ENCODE measurements at regions not wholly inside any gene's neighbourhood (a gene's known extent, or its start where the extent isn't known, plus 50 kb on each side); places are given as distances from the start of the nearest gene placed in this dataset.
A peak's percentile ranks its signal among the peaks of the same experiment; 100 is the strongest.
"Not testable (repeated sequence)": the region's sequence is repeated elsewhere in the genome, so short reads cannot be mapped to it uniquely, and the experiment has no call there.

GRCh38 chr3:194029846-194030245, 106.1 kb upstream of the HES1 start:
- no peaks in the 10 kb centered on the region for H3K36me3 ChIP-seq
- H3K4me1 ChIP-seq (replicated peaks): no peaks in the 10 kb centered on the region
- no peak overlapping the region for H3K4me3 ChIP-seq
- DNase-seq (ENCODE audit: low read depth in 1 of 2, low spot score in 2 of 2): no peak
- H3K9me3 ChIP-seq (replicated peaks): no peaks in the 10 kb centered on the region
- no peaks in the 10 kb centered on the region for H3K27me3 ChIP-seq (replicated peaks)
- no peak overlapping the region for H3K27ac ChIP-seq

- Histone ChIP-seq H3K9me3 (replicated peaks) (no peaks in the 10 kb centered on the region), H3K4me1 (replicated peaks) (no peaks in the 10 kb centered on the region), H3K27me3 (replicated peaks) (no peaks in the 10 kb centered on the region), H3K36me3 (no peaks in the 10 kb centered on the region), H3K4me3 (no peak overlapping the region), H3K27ac (no peak overlapping the region)
- no peak for DNase-seq (ENCODE audit: low read depth in 1 of 2, low spot score in 2 of 2)
These were observed 105.6 kb upstream of the HES1 start for GRCh38 chr3:194030372-194030771.

GRCh38 chr3:194031349-194031748, 104.6 kb upstream of the HES1 start:
- DNase-seq (ENCODE audit: low read depth in 1 of 2, low spot score in 2 of 2): no peak
- no peaks in the 10 kb centered on the region for H3K27me3 ChIP-seq (replicated peaks)
- no peak overlapping the region for H3K4me3 ChIP-seq
- H3K27ac ChIP-seq: no peak overlapping the region
- H3K4me1 ChIP-seq (replicated peaks): no peaks in the 10 kb centered on the region
- no peaks in the 10 kb centered on the region for H3K9me3 ChIP-seq (replicated peaks)
- no peaks in the 10 kb centered on the region for H3K36me3 ChIP-seq

- no peak for DNase-seq (ENCODE audit: low read depth in 1 of 2, low spot score in 2 of 2)
- H3K9me3 ChIP-seq (replicated peaks): no peaks in the 10 kb centered on the region
- H3K36me3 ChIP-seq: no peaks in the 10 kb centered on the region
- H3K4me1 ChIP-seq (replicated peaks): no peaks in the 10 kb centered on the region
- H3K27me3 ChIP-seq (replicated peaks): no peaks in the 10 kb centered on the region
- no peak overlapping the region for H3K27ac ChIP-seq
- H3K4me3 ChIP-seq: no peak overlapping the region
These were observed 103.9 kb upstream of the HES1 start for GRCh38 chr3:194031867-194032635.

GRCh38 chr3:194032828-194033435, 103.0 kb upstream of the HES1 start:
- H3K4me1 ChIP-seq (replicated peaks): no peaks in the 10 kb centered on the region
- no peaks in the 10 kb centered on the region for H3K36me3 ChIP-seq
- no peak overlapping the region for H3K4me3 ChIP-seq
- no peaks in the 10 kb centered on the region for H3K9me3 ChIP-seq (replicated peaks)
- H3K27me3 ChIP-seq (replicated peaks): no peaks in the 10 kb centered on the region
- no peak overlapping the region for H3K27ac ChIP-seq
- DNase-seq (ENCODE audit: low read depth in 1 of 2, low spot score in 2 of 2): no peak

GRCh38 chr3:194034346-194035336, 101.3 kb upstream of the HES1 start:
- Histone ChIP-seq H3K9me3 (replicated peaks) (no peaks in the 10 kb centered on the region), H3K36me3 (no peaks in the 10 kb centered on the region), H3K27me3 (replicated peaks) (no peaks in the 10 kb centered on the region), H3K4me3 (no peak overlapping the region), H3K27ac (no peak overlapping the region), H3K4me1 (replicated peaks) (no peaks in the 10 kb centered on the region)
- DNase-seq (ENCODE audit: low read depth in 1 of 2, low spot score in 2 of 2): no peak

- no peak overlapping the region for H3K27ac ChIP-seq
- no peaks in the 10 kb centered on the region for H3K4me1 ChIP-seq (replicated peaks)
- no peaks in the 10 kb centered on the region for H3K27me3 ChIP-seq (replicated peaks)
- DNase-seq (ENCODE audit: low read depth in 1 of 2, low spot score in 2 of 2): no peak
- H3K4me3 ChIP-seq: no peak overlapping the region
- no peaks in the 10 kb centered on the region for H3K9me3 ChIP-seq (replicated peaks)
- no peaks in the 10 kb centered on the region for H3K36me3 ChIP-seq
These were observed 100.4 kb upstream of the HES1 start for GRCh38 chr3:194035406-194036138.

GRCh38 chr3:194036842-194037241, 99.1 kb upstream of the HES1 start:
- no peak overlapping the region for H3K27ac ChIP-seq
- no peak overlapping the region for H3K4me3 ChIP-seq
- H3K27me3 ChIP-seq (replicated peaks): no peaks in the 10 kb centered on the region

GRCh38 chr3:194038346-194038745, 97.6 kb upstream of the HES1 start:
- H3K27me3 ChIP-seq (replicated peaks); H3K36me3 ChIP-seq; H3K4me3 ChIP-seq; H3K9me3 ChIP-seq (replicated peaks); DNase-seq (ENCODE audit: low read depth in 1 of 2, low spot score in 2 of 2); H3K27ac ChIP-seq: not testable (repeated sequence)
- peaks cover 11% of the 10 kb centered on the region for H3K4me1 ChIP-seq (replicated peaks)

More at GRCh38 chr3:194036842-194037241, 99.1 kb upstream of the HES1 start:
- no peak for DNase-seq (ENCODE audit: low read depth in 1 of 2, low spot score in 2 of 2)
- H3K9me3 ChIP-seq (replicated peaks): no peaks in the 10 kb centered on the region
- no peaks in the 10 kb centered on the region for H3K36me3 ChIP-seq
- H3K4me1 ChIP-seq (replicated peaks): no peaks in the 10 kb centered on the region; the same call in 1 of the 2 replicates

- Histone ChIP-seq H3K27ac (no peak overlapping the region), H3K4me1 (replicated peaks) (peaks cover 18% of the 10 kb centered on the region), H3K36me3 (no peaks in the 10 kb centered on the region), H3K27me3 (replicated peaks) (no peaks in the 10 kb centered on the region), H3K9me3 (replicated peaks) (no peaks in the 10 kb centered on the region), H3K4me3 (no peak overlapping the region)
- no peak for DNase-seq (ENCODE audit: low read depth in 1 of 2, low spot score in 2 of 2)
These were observed 97.0 kb upstream of the HES1 start for GRCh38 chr3:194038960-194039359.

GRCh38 chr3:194040516-194041273, 95.3 kb upstream of the HES1 start:
- Histone ChIP-seq H3K4me1 (replicated peaks) (peaks cover 21% of the 10 kb centered on the region), H3K36me3 (no peaks in the 10 kb centered on the region), H3K9me3 (replicated peaks) (no peaks in the 10 kb centered on the region), H3K27ac (no peak overlapping the region), H3K27me3 (replicated peaks) (no peaks in the 10 kb centered on the region), H3K4me3 (no peak overlapping the region)
- no peak for DNase-seq (ENCODE audit: low read depth in 1 of 2, low spot score in 2 of 2)

GRCh38 chr3:194042927-194043326, 93.0 kb upstream of the HES1 start:
- Histone ChIP-seq H3K9me3 (replicated peaks) (no peaks in the 10 kb centered on the region), H3K4me3 (no peak overlapping the region), H3K27ac (peak overlapping the region; percentile 71), H3K36me3 (no peaks in the 10 kb centered on the region), H3K4me1 (replicated peaks) (peaks cover 21% of the 10 kb centered on the region), H3K27me3 (replicated peaks) (no peaks in the 10 kb centered on the region)
- DNase-seq (ENCODE audit: low read depth in 1 of 2, low spot score in 2 of 2): peak; percentile 60 to 68

- Histone ChIP-seq H3K27ac (peak overlapping the region; percentile 71), H3K9me3 (replicated peaks) (no peaks in the 10 kb centered on the region), H3K4me1 (replicated peaks) (peaks cover 21% of the 10 kb centered on the region), H3K36me3 (no peaks in the 10 kb centered on the region), H3K4me3 (no peak overlapping the region), H3K27me3 (replicated peaks) (no peaks in the 10 kb centered on the region)
- peak; percentile 49 for DNase-seq (ENCODE audit: low read depth in 1 of 2, low spot score in 2 of 2)
These were observed 92.4 kb upstream of the HES1 start for GRCh38 chr3:194043516-194043915.
